ENCODE measurements at regions not wholly inside any gene's neighbourhood (a gene's known extent, or its start where the extent isn't known, plus 50 kb on each side); places are given as distances from the start of the nearest gene placed in this dataset.

GRCh38 chr14:98993818-98994217 lies 278.2 kb downstream of the BCL11B start:
- H3K9me3 ChIP-seq (ENCODE audit: low read length): no peaks in the 10 kb centered on the region
- TF ChIP-seq TAF1 (IDR thresholded peaks at IDR 0.05; ENCODE audit: low read depth) (no peak), MXI1 (conservative IDR thresholded peaks at IDR 0.05; ENCODE audit: poor library complexity, severe bottlenecking) (no peak), CTCF (IDR thresholded peaks at IDR 0.05; ENCODE audit: poor library complexity, severe bottlenecking) (no peak), RAD21 (conservative IDR thresholded peaks at IDR 0.05) (no peak), REST (IDR thresholded peaks at IDR 0.05; ENCODE audit: borderline replicate concordance) (no peak), POLR2AphosphoS5 (IDR thresholded peaks at IDR 0.05) (no peak), SMC3 (conservative IDR thresholded peaks at IDR 0.05; ENCODE audit: poor library complexity) (no peak), EZH2 (IDR thresholded peaks at IDR 0.05; ENCODE audit: borderline replicate concordance, insufficient read depth, low read length, poor library complexity, severe bottlenecking) (no peak), EP300 (conservative IDR thresholded peaks at IDR 0.05; ENCODE audit: poor library complexity, severe bottlenecking) (no peak)

GRCh38 chr14:98994561-98994960 lies 277.4 kb downstream of the BCL11B start:
- Histone ChIP-seq H2AFZ (ENCODE audit: low read depth, low read length) (no peak overlapping the region), H3K4me2 (ENCODE audit: low read length) (no peak overlapping the region)

More at GRCh38 chr14:98993818-98994217, 278.2 kb downstream of the BCL11B start:
- Histone ChIP-seq H3K79me2 (replicated peaks; ENCODE audit: insufficient read depth, low read length) (no peaks in the 10 kb centered on the region), H3F3A (ENCODE audit: insufficient read depth, low read length, poor library complexity, severe bottlenecking) (no peaks in the 10 kb centered on the region), H3K36me3 (ENCODE audit: insufficient read depth, low read length) (no peaks in the 10 kb centered on the region), H3K27me3 (ENCODE audit: insufficient read depth, low read depth, low read length) (no peaks in the 10 kb centered on the region), H3K27ac (ENCODE audit: low read length) (no peak overlapping the region), H4K20me1 (ENCODE audit: insufficient read depth) (no peaks in the 10 kb centered on the region), H3K4me2 (ENCODE audit: low read length) (no peak overlapping the region), H2AFZ (ENCODE audit: low read depth, low read length) (no peak overlapping the region), H3K4me3 (ENCODE audit: low read length) (no peak overlapping the region), H3K9ac (ENCODE audit: low read length) (no peak overlapping the region), H3K9me2 (ENCODE audit: insufficient read depth, low read length) (no peaks in the 10 kb centered on the region)

More at GRCh38 chr14:98994561-98994960, 277.4 kb downstream of the BCL11B start:
- no peaks in the 10 kb centered on the region for H3F3A ChIP-seq (ENCODE audit: insufficient read depth, low read length, poor library complexity, severe bottlenecking)
- H3K9me3 ChIP-seq (ENCODE audit: low read length): no peaks in the 10 kb centered on the region
- no peaks in the 10 kb centered on the region for H3K79me2 ChIP-seq (replicated peaks; ENCODE audit: insufficient read depth, low read length)
- TF ChIP-seq CTCF (IDR thresholded peaks at IDR 0.05; ENCODE audit: poor library complexity, severe bottlenecking) (no peak), TAF1 (IDR thresholded peaks at IDR 0.05; ENCODE audit: low read depth) (no peak), SMC3 (conservative IDR thresholded peaks at IDR 0.05; ENCODE audit: poor library complexity) (no peak), MXI1 (conservative IDR thresholded peaks at IDR 0.05; ENCODE audit: poor library complexity, severe bottlenecking) (no peak), EP300 (conservative IDR thresholded peaks at IDR 0.05; ENCODE audit: poor library complexity, severe bottlenecking) (no peak), REST (IDR thresholded peaks at IDR 0.05; ENCODE audit: borderline replicate concordance) (no peak), RAD21 (conservative IDR thresholded peaks at IDR 0.05) (no peak), POLR2AphosphoS5 (IDR thresholded peaks at IDR 0.05) (no peak), EZH2 (IDR thresholded peaks at IDR 0.05; ENCODE audit: borderline replicate concordance, insufficient read depth, low read length, poor library complexity, severe bottlenecking) (no peak)
- H4K20me1 ChIP-seq (ENCODE audit: insufficient read depth): no peaks in the 10 kb centered on the region
- H3K4me3 ChIP-seq (ENCODE audit: low read length): no peak overlapping the region
- H3K9ac ChIP-seq (ENCODE audit: low read length): no peak overlapping the region
- no peaks in the 10 kb centered on the region for H3K27me3 ChIP-seq (ENCODE audit: insufficient read depth, low read depth, low read length)
- no peaks in the 10 kb centered on the region for H3K36me3 ChIP-seq (ENCODE audit: insufficient read depth, low read length)
- H3K27ac ChIP-seq (ENCODE audit: low read length): no peak overlapping the region
- H3K9me2 ChIP-seq (ENCODE audit: insufficient read depth, low read length): no peaks in the 10 kb centered on the region

All from neural cell (in vitro differentiated cells).